IMR-90 (cell line): ENCODE measurements at regions not wholly inside any gene's neighbourhood (a gene's known extent, or its start where the extent isn't known, plus 50 kb on each side); places are given as distances from the start of the nearest gene placed in this dataset.
"Not testable (repeated sequence)": the region's sequence is repeated elsewhere in the genome, so short reads cannot be mapped to it uniquely, and the experiment has no call there.

Source experiments
- ATAC-seq: fragments of 200-7000 bp; cut with Tn5 transposase; 2 replicates; pipeline ENCODE4 v1.9.1; 2020; ENCODE audit warnings: low read depth, mild to moderate bottlenecking, moderate library complexity
- BruUV-seq: library from RNA; stranded (reverse); fragments of 400-500 nt; replicated peaks from 2 replicates; lab custom pipeline; 2021; lab: Mats Ljungman, UMichigan
- CTCF ChIA-PET: fragments of 300-600 bp; formaldehyde crosslinking; extraction: SDS; loops from one replicate; lab custom pipeline; 2021; ENCODE audit warnings: antibody characterized with exemption; lab: Yijun Ruan, JAX
- POLR2A ChIA-PET: fragments of 300-600 bp; sonication (Branson Sonifier 250); formaldehyde crosslinking; loops from one replicate; lab custom pipeline; 2022; ENCODE audit warnings: antibody characterized with exemption; ENCODE audit not compliant: unreplicated experiment; lab: Charles Lee
- DNase-seq: peaks from one replicate; pipeline ENCODE4 v3.0.0; 2013
- H2AFZ ChIP-seq: replicated peaks from 2 replicates; pipeline ENCODE3; 2013; ENCODE audit warnings: low read length, mild to moderate bottlenecking; ENCODE audit not compliant: poor library complexity
- H2AK5ac ChIP-seq: 2 replicates; pipeline ENCODE4 v1.6.1; 2013; ENCODE audit warnings: low read depth, low read length, inconsistent platforms
- H2AK9ac ChIP-seq: replicated peaks from 2 replicates; pipeline ENCODE3; 2013; ENCODE audit warnings: mild to moderate bottlenecking, low read depth, low read length, moderate library complexity; ENCODE audit not compliant: poor library complexity
- H2BK120ac ChIP-seq: 2 replicates; pipeline ENCODE4 v1.6.1; 2013; ENCODE audit warnings: low read depth, low read length, inconsistent platforms
- H2BK15ac ChIP-seq: 3 replicates; pipeline ENCODE4 v1.6.1; 2013; ENCODE audit warnings: low read depth, low read length, inconsistent platforms
- H2BK20ac ChIP-seq: 2 replicates; pipeline ENCODE4 v1.6.1; 2013; ENCODE audit warnings: low read depth, mild to moderate bottlenecking, inconsistent platforms, low read length, moderate library complexity
- H2BK5ac ChIP-seq: 2 replicates; pipeline ENCODE4 v1.6.1; 2013; ENCODE audit warnings: mild to moderate bottlenecking, low read depth, low read length, inconsistent platforms; ENCODE audit not compliant: poor library complexity, severe bottlenecking
- H3K14ac ChIP-seq: replicated peaks from 2 replicates; pipeline ENCODE4 v1.6.1; 2013; ENCODE audit warnings: low read depth, low read length, inconsistent platforms
- H3K18ac ChIP-seq: 2 replicates; pipeline ENCODE4 v1.6.1; 2013; ENCODE audit warnings: low read depth, low read length, control low read depth
- H3K23ac ChIP-seq: 2 replicates; pipeline ENCODE4 v1.6.1; 2013; ENCODE audit warnings: low read depth, low read length, inconsistent platforms
- H3K27ac ChIP-seq: 2 replicates; pipeline ENCODE4 v1.5.1; 2013; ENCODE audit warnings: mild to moderate bottlenecking, control low read depth, low read length; ENCODE audit not compliant: insufficient read depth
- H3K27me3 ChIP-seq: 2 replicates; pipeline ENCODE4 v1.6.1; 2013; ENCODE audit warnings: low read length; ENCODE audit not compliant: control insufficient read depth, insufficient read depth
- H3K36me3 ChIP-seq: 2 replicates; pipeline ENCODE4 v1.6.1; 2013; ENCODE audit warnings: low read length, mixed read lengths; ENCODE audit not compliant: control insufficient read depth, insufficient read depth
- H3K4ac ChIP-seq: 2 replicates; pipeline ENCODE4 v1.6.1; 2013; ENCODE audit warnings: low read depth, low read length, inconsistent platforms
- H3K4me1 ChIP-seq: 2 replicates; pipeline ENCODE4 v1.6.1; 2013; ENCODE audit warnings: low read length, mixed read lengths; ENCODE audit not compliant: control insufficient read depth, insufficient read depth
- H3K4me2 ChIP-seq: 2 replicates; pipeline ENCODE4 v1.6.1; 2013; ENCODE audit warnings: low read depth, mild to moderate bottlenecking, control low read depth, low read length, moderate library complexity
- H3K4me3 ChIP-seq: 2 replicates; pipeline ENCODE4 v1.5.1; 2013; ENCODE audit warnings: low read depth, mild to moderate bottlenecking, control low read depth, low read length, moderate library complexity; ENCODE audit not compliant: insufficient read depth
- H3K56ac ChIP-seq: 2 replicates; pipeline ENCODE4 v1.6.1; 2013; ENCODE audit warnings: low read length, inconsistent platforms; ENCODE audit not compliant: insufficient read depth; ENCODE audit errors: extremely low read depth
- H3K79me1 ChIP-seq, 2 experiments: 2 replicates each; pipeline ENCODE4 v1.6.1; 2013; ENCODE audit warnings: low read length in 2 of 2, inconsistent platforms in 1 of 2, low read depth in 1 of 2
- H3K9ac ChIP-seq: 2 replicates; pipeline ENCODE4 v1.6.1; 2013; ENCODE audit warnings: low read depth, low read length, control low read depth
- H3K9me1 ChIP-seq: 2 replicates; pipeline ENCODE4 v1.6.1; 2013; ENCODE audit warnings: low read length, inconsistent platforms; ENCODE audit not compliant: insufficient read depth
- H3K9me3 ChIP-seq: 2 replicates; pipeline ENCODE4 v1.6.1; 2013; ENCODE audit warnings: low read length; ENCODE audit not compliant: control insufficient read depth, insufficient read depth
- H4K20me1 ChIP-seq: 2 replicates; pipeline ENCODE4 v1.6.1; 2013; ENCODE audit warnings: low read length, inconsistent platforms; ENCODE audit not compliant: insufficient read depth
- H4K5ac ChIP-seq: 2 replicates; pipeline ENCODE4 v1.6.1; 2013; ENCODE audit warnings: mild to moderate bottlenecking, low read depth, low read length, control low read depth
- H4K8ac ChIP-seq, 2 experiments: 2 replicates each; pipeline ENCODE4 v1.6.1; 2013; ENCODE audit warnings: low read depth in 2 of 2, low read length in 2 of 2, control low read depth in 1 of 2, inconsistent platforms in 1 of 2
- H4K91ac ChIP-seq: 2 replicates; pipeline ENCODE4 v1.6.1; 2013; ENCODE audit warnings: low read depth, low read length, inconsistent platforms; ENCODE audit not compliant: insufficient read depth
- WGBS, 2 experiments: methylation state at CpG; one replicate each; pipeline versions ENCODE4 v1.1.5 to v1.1.7; 2013; ENCODE audit warnings: missing lambda C conversion rate in 2 of 2; ENCODE audit not compliant: insufficient read length in 1 of 2; ENCODE audit errors: extremely low coverage in 2 of 2; 5-methylcytosine and 5-hydroxymethylcytosine counted together
- dilution Hi-C: fragments of 300-500 bp; cut with HindIII; formaldehyde crosslinking; loops from one replicate; pipeline ENCODE4 v1.14.3; 2018; ENCODE audit warnings: low sequenced_read_pairs; ENCODE audit not compliant: unreplicated experiment
- in situ Hi-C: fragments of 300-500 bp; cut with MboI; formaldehyde crosslinking; loops from 3 replicates; pipeline ENCODE4 v1.14.3; 2019; ENCODE audit warnings: low sequenced_read_pairs, inconsistent platforms, mixed read lengths
- intact Hi-C: fragments of 100-400 bp; cut with micrococcal nuclease; formaldehyde crosslinking; loops from 2 replicates; pipeline ENCODE4 v1.10.0; 2022

DNA sequence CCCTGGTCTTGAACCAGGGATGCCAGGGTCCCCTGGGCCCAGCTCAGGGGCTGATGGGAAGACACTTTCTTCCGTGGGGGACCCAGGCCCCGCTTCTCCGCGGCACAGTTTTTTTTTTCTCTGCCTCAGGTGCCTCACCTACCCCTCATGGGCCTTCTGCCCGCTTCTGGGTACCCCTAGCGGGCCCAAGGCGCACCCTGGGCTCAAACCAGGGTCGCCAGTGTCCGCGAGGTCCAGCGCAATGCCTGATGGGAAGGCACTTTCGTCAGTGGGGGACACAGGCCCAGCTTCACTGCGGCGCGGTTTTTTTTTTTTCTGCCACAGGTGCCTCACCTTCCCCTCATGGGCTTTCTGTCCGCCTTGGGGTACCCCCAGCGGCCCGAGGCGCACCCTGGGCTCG is 163.9 kb upstream of the ZNG1F start:
- POLR2A ChIA-PET, H2BK5ac ChIP-seq, H3K4ac ChIP-seq, H4K20me1 ChIP-seq, H3K27me3 ChIP-seq, H3K9me3 ChIP-seq, H3K9ac ChIP-seq, H3K4me3 ChIP-seq, BruUV-seq, H3K9me1 ChIP-seq, H3K23ac ChIP-seq, H2BK120ac ChIP-seq, H3K18ac ChIP-seq, H3K14ac ChIP-seq, ATAC-seq, H3K27ac ChIP-seq, H2AK5ac ChIP-seq, H2AK9ac ChIP-seq, H2AFZ ChIP-seq, H4K8ac ChIP-seq, intact Hi-C loops, H2BK20ac ChIP-seq, H4K5ac ChIP-seq, H3K4me2 ChIP-seq, H3K36me3 ChIP-seq, dilution Hi-C loops, H3K56ac ChIP-seq, DNase-seq, H4K91ac ChIP-seq, H3K4me1 ChIP-seq, H3K79me1 ChIP-seq, CTCF ChIA-PET, H2BK15ac ChIP-seq, in situ Hi-C loops: not testable (repeated sequence)
- no CpG with 5 or more reads among the region's 20 CpGs for WGBS, 2 experiments

- H2AFZ ChIP-seq, POLR2A ChIA-PET, H3K56ac ChIP-seq, H2AK9ac ChIP-seq, H3K9me1 ChIP-seq, H3K23ac ChIP-seq, H2BK120ac ChIP-seq, intact Hi-C loops, DNase-seq, dilution Hi-C loops, H3K36me3 ChIP-seq, CTCF ChIA-PET, H4K8ac ChIP-seq, H2BK15ac ChIP-seq, ATAC-seq, H4K91ac ChIP-seq, H2BK20ac ChIP-seq, in situ Hi-C loops, H3K27ac ChIP-seq, H3K27me3 ChIP-seq, H4K20me1 ChIP-seq, H3K79me1 ChIP-seq, H3K4me3 ChIP-seq, H4K5ac ChIP-seq, H3K9me3 ChIP-seq, H3K4me2 ChIP-seq, H3K9ac ChIP-seq, H3K4me1 ChIP-seq, H2BK5ac ChIP-seq, BruUV-seq, H3K14ac ChIP-seq, H2AK5ac ChIP-seq, H3K18ac ChIP-seq, H3K4ac ChIP-seq: not testable (repeated sequence)
- WGBS, 2 experiments, result 88% methylated on average over 5 of the region's 20 CpGs; no CpG with 5 or more reads in 1 of the 2 experiments
These were observed 163.3 kb upstream of the ZNG1F start for GRCh38 chr9:41352390-41352789.
